ENCODE measurements at regions not wholly inside any gene's neighbourhood (a gene's known extent, or its start where the extent isn't known, plus 50 kb on each side); places are given as distances from the start of the nearest gene placed in this dataset.

DNA sequence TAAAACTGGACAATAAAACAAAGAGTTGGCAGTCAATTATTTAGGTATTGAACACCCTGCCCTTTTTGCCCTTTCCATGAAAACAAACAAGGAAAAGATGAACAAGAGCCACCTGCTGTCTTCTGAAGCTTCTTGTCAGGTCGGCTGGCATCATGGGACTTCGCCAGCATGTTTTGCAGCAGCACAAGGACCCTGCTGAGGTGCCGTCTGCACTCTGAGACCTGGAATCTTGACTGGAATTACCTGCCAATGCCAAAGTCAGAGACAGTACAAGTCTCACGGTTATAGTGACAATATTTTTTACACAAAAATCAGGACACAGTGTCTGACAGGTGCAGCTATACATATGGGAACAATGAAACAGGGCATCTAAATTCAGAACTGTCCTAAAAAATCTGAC is 284.5 kb downstream of the GASK1B start:
- ATAC-seq (no peak), DNase-seq (ENCODE audit: low spot score in 2 of 2) (no peak)
- no peaks in the 10 kb centered on the region for H3K36me3 Mint-ChIP-seq
- H3K27ac Mint-ChIP-seq, result no peak overlapping the region
- H3K9me3 Mint-ChIP-seq, result no peaks in the 10 kb centered on the region

DNA sequence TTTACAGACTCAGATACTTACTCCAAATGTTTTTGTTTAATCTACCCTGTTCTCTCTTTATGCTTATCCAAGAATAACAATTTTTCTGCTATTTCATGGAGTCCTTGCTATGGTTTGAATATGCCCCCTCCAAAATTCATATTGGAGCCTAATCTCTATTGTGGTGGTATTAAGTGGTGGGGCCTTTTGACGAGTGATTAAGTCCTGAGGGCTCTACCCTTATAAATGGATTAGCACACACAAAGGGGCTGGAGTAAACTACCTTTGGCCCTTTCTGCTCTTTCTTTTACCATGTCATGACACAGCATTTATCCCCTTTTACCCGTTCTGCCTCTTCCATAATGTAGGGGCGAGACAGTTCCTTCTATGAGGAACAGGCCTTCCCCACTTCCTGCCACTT is 285.5 kb downstream of the GASK1B start:
- Mint-ChIP-seq H3K36me3 (no peaks in the 10 kb centered on the region), H3K9me3 (no peaks in the 10 kb centered on the region), H3K27ac (no peak overlapping the region)
- ATAC-seq, result no peak
- DNase-seq (ENCODE audit: low spot score in 2 of 2), result no peak

- H3K9me3 Mint-ChIP-seq, result no peaks in the 10 kb centered on the region
- H3K36me3 Mint-ChIP-seq, result no peaks in the 10 kb centered on the region
- ATAC-seq (no peak), DNase-seq (ENCODE audit: low spot score in 2 of 2) (no peak)
- no peak overlapping the region for H3K27ac Mint-ChIP-seq
Measured at GRCh38 chr4:157886645-157887044, 286.2 kb downstream of the GASK1B start.

- ATAC-seq (no peak), DNase-seq (ENCODE audit: low spot score in 2 of 2) (no peak)
- Mint-ChIP-seq H3K27ac (no peak overlapping the region), H3K36me3 (no peaks in the 10 kb centered on the region), H3K9me3 (no peaks in the 10 kb centered on the region)
Measured at GRCh38 chr4:157885811-157886210, 287.0 kb downstream of the GASK1B start.

DNA sequence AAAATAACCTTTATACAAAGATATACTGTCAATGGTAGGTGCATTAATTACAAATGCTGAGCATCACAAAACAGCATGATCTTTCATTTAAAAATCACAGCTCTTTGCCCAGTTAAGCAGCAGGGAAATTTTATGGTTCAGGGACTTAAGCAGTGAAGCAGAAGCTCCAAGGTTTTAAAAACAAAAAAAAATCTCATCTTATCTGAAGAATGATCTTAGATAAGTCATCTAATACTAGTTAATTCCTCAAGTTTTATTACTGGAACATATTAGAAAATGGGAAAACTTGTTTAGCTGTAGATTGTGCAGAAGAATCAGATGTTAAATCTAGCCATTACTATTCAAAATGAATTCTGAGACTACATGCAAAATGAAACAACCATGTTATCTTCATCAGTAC is 289.9 kb downstream of the GASK1B start:
- Mint-ChIP-seq H3K27ac (no peak overlapping the region), H3K9me3 (peaks cover 3 to 5% of the 10 kb centered on the region in 2 donors), H3K36me3 (no peaks in the 10 kb centered on the region)
- no peak for DNase-seq (ENCODE audit: low spot score in 2 of 2)
- no peak for ATAC-seq

- DNase-seq (ENCODE audit: low spot score in 2 of 2) (no peak), ATAC-seq (no peak)
- H3K9me3 Mint-ChIP-seq, result peaks cover 5 to 6% of the 10 kb centered on the region in 2 donors
- H3K27ac Mint-ChIP-seq, result no peak overlapping the region
- no peaks in the 10 kb centered on the region for H3K36me3 Mint-ChIP-seq
Measured at GRCh38 chr4:157880761-157881160, 292.1 kb downstream of the GASK1B start.

DNA sequence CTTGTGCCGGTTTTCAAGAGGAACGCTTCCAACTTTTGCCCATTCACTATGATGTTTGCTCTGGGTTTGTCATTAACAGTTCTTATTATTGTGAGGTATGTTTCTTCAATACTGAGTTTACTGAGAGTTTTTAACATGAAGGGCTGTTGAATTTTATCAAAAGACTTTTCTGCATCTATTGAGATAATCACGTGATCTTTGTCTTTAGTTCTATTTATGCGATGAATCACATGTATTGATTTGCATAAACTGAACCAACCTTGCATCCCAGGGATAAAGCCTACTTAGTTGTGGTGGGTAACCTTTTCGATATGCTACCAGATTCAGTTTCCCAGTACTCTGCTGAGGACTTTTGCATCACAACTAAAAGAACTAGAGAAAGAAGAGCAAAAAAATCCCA is 318.0 kb downstream of the GASK1B start:
- DNase-seq (ENCODE audit: low spot score in 2 of 2) (no peak), ATAC-seq (no peak)
- Mint-ChIP-seq H3K9me3 (peaks cover 0 to 14% of the 10 kb centered on the region in 2 donors), H3K27ac (no peak overlapping the region), H3K36me3 (no peaks in the 10 kb centered on the region)

GRCh38 chr4:157840648-157841047 is 332.2 kb downstream of the GASK1B start:
- H3K27ac Mint-ChIP-seq, result no peak overlapping the region
- no peaks in the 10 kb centered on the region for H3K36me3 Mint-ChIP-seq
- no peak for ATAC-seq
- H3K9me3 Mint-ChIP-seq, result peaks cover 0 to 13% of the 10 kb centered on the region in 2 donors
- no peak for DNase-seq (ENCODE audit: low spot score in 2 of 2)

- DNase-seq (ENCODE audit: low spot score in 2 of 2), result no peak
- Mint-ChIP-seq H3K36me3 (no peaks in the 10 kb centered on the region), H3K27ac (no peak overlapping the region), H3K9me3 (peaks cover 0 to 8% of the 10 kb centered on the region in 2 donors)
- no peak for ATAC-seq
Measured at GRCh38 chr4:157840034-157840433, 332.8 kb downstream of the GASK1B start.

- peaks cover 0 to 8% of the 10 kb centered on the region in 2 donors for H3K9me3 Mint-ChIP-seq
- no peak overlapping the region for H3K27ac Mint-ChIP-seq
- no peaks in the 10 kb centered on the region for H3K36me3 Mint-ChIP-seq
- no peak for DNase-seq (ENCODE audit: low spot score in 2 of 2)
- ATAC-seq, result no peak
Measured at GRCh38 chr4:157838366-157838765, 334.5 kb downstream of the GASK1B start.

GRCh38 chr4:157837071-157837703 is 335.6 kb downstream of the GASK1B start:
- DNase-seq (ENCODE audit: low spot score in 2 of 2) (no peak), ATAC-seq (no peak)
- Mint-ChIP-seq H3K36me3 (no peaks in the 10 kb centered on the region), H3K27ac (no peak overlapping the region), H3K9me3 (peaks cover 0 to 4% of the 10 kb centered on the region in 2 donors)

DNA sequence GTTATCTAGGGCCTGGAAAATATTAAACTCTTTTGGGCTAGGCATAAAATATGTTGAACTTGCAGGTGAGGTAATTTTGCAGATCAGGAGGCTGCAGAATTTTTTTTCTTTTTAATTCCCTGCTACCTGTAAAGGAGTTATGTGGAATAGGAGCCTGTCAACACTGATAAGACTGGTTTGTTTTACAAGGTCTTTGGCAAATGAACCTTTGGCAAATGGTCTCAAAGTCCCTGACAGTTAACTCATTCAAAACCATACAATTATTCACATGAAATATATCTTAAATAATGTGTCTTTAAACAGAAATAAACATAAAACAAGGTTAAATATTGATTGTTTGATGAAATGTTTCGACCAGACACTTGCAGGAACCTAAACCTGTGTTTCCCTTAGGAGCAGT is 340.2 kb downstream of the GASK1B start:
- peaks cover 13 to 17% of the 10 kb centered on the region in 2 donors for H3K9me3 Mint-ChIP-seq
- H3K36me3 Mint-ChIP-seq, result no peaks in the 10 kb centered on the region
- ATAC-seq (no peak), DNase-seq (ENCODE audit: low spot score in 2 of 2) (no peak)
- no peak overlapping the region for H3K27ac Mint-ChIP-seq

DNA sequence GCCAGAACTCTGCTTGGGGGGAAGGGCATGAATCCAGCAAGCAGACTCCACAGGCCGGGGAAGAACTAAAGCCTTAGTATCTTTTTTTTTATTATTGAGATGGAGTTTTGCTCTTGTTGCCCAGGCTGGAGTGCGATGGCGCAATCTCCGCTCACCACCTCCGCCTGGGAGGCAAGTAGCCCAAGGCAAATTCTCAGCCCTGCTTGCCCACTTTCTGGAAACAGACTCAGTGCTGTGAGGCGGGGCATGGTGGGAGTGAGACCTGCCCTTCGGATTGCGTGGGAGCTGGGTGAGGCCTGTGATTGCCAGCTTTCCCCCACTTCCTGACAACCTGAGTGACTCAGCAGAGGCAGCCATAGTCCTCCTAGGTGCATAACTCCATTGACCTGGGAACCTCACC is 348.8 kb downstream of the GASK1B start:
- DNase-seq (ENCODE audit: low spot score in 2 of 2) (no peak), ATAC-seq (no peak)
- Mint-ChIP-seq H3K36me3 (no peaks in the 10 kb centered on the region), H3K9me3 (peaks cover 8 to 26% of the 10 kb centered on the region in 2 donors), H3K27ac (no peak overlapping the region)

- DNase-seq (ENCODE audit: low spot score in 2 of 2), result no peak
- Mint-ChIP-seq H3K27ac (no peak overlapping the region), H3K9me3 (peaks cover 0 to 12% of the 10 kb centered on the region in 2 donors), H3K36me3 (no peaks in the 10 kb centered on the region)
- no peak for ATAC-seq
Measured at GRCh38 chr4:157821814-157822213, 351.0 kb downstream of the GASK1B start.

DNA sequence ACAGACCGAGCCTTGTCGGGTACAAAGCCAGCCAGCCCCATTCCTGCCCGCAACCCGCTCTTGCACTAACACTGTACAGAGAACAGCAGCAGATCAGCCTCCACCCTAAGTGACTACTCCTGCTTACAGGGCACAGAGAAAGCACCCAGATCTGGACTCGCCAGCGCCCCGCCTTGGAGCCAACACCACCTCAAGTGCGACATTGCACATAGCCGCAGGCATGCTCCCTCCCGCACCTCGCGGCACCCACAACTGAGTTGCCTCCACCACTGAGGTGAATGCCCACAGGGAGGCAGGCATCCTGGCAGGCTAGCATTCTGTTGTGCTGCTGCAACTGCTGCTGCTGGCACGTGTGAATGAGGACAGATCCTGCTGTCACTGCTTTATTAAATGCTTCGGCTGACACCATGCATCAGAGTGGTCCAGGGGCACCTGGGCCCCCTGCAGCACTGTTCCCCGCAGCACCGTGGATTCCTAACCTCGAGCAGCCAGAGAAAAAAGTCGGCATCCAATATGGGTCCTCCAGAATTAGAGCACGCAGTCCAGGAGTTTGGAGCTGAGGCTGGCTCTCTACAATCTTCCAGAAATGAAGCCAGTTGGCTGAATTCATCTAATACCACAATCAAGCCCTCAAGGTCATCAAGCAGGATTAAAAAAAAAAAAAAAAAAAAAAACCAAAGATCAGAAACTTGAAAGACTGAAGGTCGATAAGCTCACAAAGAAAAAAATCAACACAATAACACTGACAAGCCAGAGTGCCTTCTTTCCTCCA is 352.9 kb downstream of the GASK1B start:
- no peak for ATAC-seq
- DNase-seq (ENCODE audit: low spot score in 2 of 2), result no peak
- no peak overlapping the region for H3K27ac Mint-ChIP-seq
- H3K36me3 Mint-ChIP-seq, result no peaks in the 10 kb centered on the region
- H3K9me3 Mint-ChIP-seq, result peaks cover 0 to 4% of the 10 kb centered on the region in 2 donors

- no peak overlapping the region for H3K27ac Mint-ChIP-seq
- H3K36me3 Mint-ChIP-seq, result no peaks in the 10 kb centered on the region
- H3K9me3 Mint-ChIP-seq, result peaks cover 0 to 4% of the 10 kb centered on the region in 2 donors
- no peak for DNase-seq (ENCODE audit: low spot score in 2 of 2)
- ATAC-seq, result no peak
Measured at GRCh38 chr4:157818946-157819692, 353.7 kb downstream of the GASK1B start.

- no peak overlapping the region for H3K27ac Mint-ChIP-seq
- no peaks in the 10 kb centered on the region for H3K36me3 Mint-ChIP-seq
- peaks cover 5 to 20% of the 10 kb centered on the region in 2 donors for H3K9me3 Mint-ChIP-seq
Measured at GRCh38 chr4:157810137-157810774, 362.6 kb downstream of the GASK1B start.

More at GRCh38 chr4:157810137-157810774, 362.6 kb downstream of the GASK1B start:
- DNase-seq (ENCODE audit: low spot score in 2 of 2) (no peak), ATAC-seq (no peak)
